ENCODE measurements at regions not wholly inside any gene's neighbourhood (a gene's known extent, or its start where the extent isn't known, plus 50 kb on each side); places are given as distances from the start of the nearest gene placed in this dataset.

DNA sequence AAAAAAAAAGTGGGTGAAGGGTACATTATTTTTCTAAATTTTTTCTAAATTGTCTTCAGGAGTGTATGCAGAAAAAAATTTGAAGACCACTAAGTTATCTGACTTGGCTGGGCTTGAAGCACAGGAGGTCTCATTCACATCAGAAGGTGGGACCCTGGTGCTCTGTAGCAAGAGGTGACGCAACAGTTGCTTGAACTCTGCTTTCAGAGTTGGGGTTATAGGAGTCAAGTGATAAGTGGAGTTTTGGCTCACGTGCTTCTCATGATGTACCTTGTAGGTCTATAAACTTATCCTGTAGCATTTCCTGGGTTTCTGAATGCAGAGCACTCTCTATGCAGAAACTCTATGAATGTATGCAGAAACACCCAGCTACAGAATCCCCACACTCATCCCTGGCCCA, 58.5 kb upstream of the FOXC1 start:
- DNase-seq, result no peak

DNA sequence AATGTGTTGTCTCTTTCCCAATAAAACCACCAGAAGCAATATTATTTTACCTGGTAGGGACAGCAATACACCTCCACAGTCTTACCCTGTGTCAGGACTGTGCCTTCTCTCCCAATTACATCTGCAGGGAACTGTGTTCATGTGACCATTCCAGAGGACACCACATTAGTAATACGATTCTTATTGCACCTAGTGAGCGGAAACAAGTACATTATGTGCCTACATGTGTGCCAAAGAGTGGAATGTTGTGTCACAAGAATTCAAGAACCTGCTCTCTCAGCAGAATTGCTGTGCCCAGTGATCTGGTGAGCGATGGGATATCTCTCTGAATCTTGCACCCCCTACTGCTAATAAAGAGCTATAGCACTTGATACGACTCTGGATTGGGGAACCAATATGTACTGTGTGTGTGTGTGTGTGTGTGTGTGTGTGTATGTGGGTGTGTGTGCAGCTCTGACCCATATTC, 57.4 kb upstream of the FOXC1 start:
- DNase-seq, result no peak

DNA sequence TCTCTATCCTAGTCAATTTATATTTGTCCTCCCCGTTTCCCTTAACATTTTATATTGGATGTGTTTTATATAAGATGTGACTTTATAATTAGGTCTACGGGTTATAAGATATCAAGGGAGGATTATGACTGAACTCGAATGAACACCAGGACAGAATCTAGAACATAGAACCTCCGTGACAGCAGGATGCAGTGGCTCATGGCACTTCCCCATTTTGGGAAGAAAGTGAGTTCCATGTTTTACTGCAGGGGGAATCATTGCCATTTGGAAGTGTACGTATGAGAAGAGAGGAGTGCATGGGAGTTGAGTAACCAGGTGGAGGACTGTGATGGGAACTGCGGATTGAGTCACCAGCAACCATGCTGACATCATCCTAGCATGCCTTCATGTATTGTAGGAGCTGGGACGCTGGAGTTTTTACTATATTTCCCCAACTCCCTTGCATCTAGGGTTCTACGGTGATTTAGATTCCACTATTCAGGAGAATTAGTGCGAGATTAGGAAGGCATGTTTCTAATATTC, 56.1 kb upstream of the FOXC1 start:
- no peak for DNase-seq

DNA sequence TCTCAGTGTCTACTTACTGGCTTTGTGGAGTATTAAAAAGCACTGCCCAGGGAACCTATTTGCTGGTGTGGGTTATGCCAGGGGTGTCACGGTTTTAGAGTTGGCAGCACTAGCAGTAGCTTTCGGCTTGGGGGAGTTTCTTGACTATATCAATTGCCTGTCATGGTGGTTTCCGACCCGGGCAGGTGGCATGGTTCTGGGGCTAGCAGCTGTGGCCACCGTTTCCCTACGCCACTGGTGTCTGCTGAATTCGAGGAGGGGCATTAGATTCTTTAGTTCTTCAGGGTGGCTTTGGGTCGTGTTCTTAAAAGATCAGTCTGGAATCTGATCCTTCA, 55.6 kb upstream of the FOXC1 start:
- DNase-seq, result no peak

DNA sequence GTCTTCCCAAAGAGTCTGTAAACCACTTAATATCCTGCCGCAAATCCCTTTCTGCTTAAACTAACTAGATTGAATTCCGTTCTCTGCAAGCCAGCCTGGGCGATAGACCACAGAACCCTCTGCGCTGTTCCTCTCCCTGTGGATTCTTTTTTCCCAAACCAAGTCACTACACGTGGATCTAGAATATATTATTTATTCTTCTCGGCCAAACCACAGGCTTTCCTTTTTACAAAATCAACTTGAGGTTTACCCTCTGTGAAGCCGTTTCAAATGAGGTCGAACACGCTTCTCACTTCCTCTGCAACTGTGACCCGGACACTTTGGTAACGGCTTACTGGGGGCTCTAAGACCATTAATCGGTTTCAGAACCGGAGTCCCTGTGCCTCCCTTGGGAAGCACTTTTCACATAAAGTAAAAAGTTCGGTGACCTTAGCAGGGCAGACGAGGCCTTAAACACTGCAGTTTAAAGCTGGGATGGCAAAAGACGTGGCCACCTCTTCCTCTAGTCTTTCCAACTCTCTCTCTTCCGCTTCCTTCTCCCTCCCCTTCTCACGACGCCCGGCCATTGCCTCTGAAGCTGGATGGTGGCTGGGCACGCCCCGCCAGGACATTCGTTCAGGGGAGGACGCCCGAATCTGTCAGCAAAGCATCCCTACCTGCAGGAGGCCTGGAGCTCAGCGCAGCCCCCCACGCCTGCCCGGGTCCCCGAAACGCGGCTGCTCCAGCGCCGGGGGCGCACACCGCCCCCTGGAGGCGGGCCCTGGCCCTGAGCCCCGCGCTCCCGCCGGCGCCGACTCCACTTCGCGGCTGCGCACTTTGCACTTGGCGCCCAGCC, 55.0 kb upstream of the FOXC1 start:
- peak; percentile 78 to 94 (median 91) for DNase-seq

DNA sequence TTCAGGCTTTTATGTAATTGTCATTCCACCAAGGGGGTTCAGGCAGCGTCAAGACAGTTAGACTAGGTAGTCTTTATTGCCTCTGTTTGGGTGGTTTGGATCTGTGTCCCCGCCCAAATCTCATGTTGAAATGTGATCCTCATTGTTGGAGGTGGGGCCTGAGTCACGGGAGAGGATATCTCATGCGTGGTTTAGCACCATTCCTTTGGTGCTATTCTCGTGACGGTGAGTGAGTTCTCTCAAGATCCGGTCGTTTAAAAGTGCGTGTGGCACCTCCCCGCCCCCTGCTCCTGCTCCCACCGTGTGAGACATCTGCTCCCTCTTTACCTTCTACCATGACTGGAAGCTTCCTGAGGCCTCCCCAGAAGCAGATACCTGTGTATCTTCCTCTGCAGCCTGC, 51.3 kb upstream of the FOXC1 start:
- DNase-seq, result no peak

Measured in muscle of back (tissue), 3 donors.